B cell (primary cell): ENCODE measurements at regions not wholly inside any gene's neighbourhood (a gene's known extent, or its start where the extent isn't known, plus 50 kb on each side); places are given as distances from the start of the nearest gene placed in this dataset.

Experiments
- ATAC-seq: fragments of 200-7000 bp; cut with Tn5 transposase; one replicate; pipeline ENCODE4 v1.10.0; 2021; ENCODE audit warnings: low read depth, mild to moderate bottlenecking, moderate number of reproducible peaks, moderate library complexity
- CTCF ChIA-PET: fragments of 350-600 bp; sonication (Branson Sonifier 250); formaldehyde crosslinking; loops from one replicate; lab custom pipeline; 2021; ENCODE audit warnings: antibody characterized with exemption, inconsistent platforms; lab: Charles Lee
- POLR2A ChIA-PET: fragments of 350-600 bp; sonication (Branson Sonifier 250); formaldehyde crosslinking; loops from one replicate; lab custom pipeline; 2021; ENCODE audit warnings: antibody characterized with exemption; lab: Charles Lee
- DNase-seq: peaks from one replicate; pipeline ENCODE4 v3.0.0; 2013
- H2AFZ ChIP-seq: 2 replicates; pipeline ENCODE4 v1.6.1; 2012; ENCODE audit warnings: mild to moderate bottlenecking, low read depth, low read length; ENCODE audit not compliant: insufficient read depth, poor library complexity, severe bottlenecking
- H3K27ac ChIP-seq, 2 donors: 1 replicate in 1 of 2; 2 replicates in 1 of 2; pipeline ENCODE4 v1.5.1; 2012 to 2013; ENCODE audit warnings: low read length in 2 of 2, mild to moderate bottlenecking in 2 of 2, moderate library complexity in 1 of 2
- H3K27me3 ChIP-seq, 4 experiments: fragments of 200-600 bp in 1 of 4; sonication (generic) in 1 of 4; replicated peaks in 1 of 4; 1 replicate in 2 of 4; 2 replicates in 2 of 4; pipeline versions ENCODE4 v1.6.1 to v1.7.0; 2013 to 2016; ENCODE audit warnings: low read length in 3 of 4, mild to moderate bottlenecking in 2 of 4, mixed read lengths in 1 of 4, moderate library complexity in 1 of 4; ENCODE audit not compliant: insufficient read depth in 4 of 4, control insufficient read depth in 3 of 4; ENCODE audit errors: control extremely low read depth in 1 of 4
- H3K36me3 ChIP-seq, 2 experiments: replicated peaks in 1 of 2; 1 replicate in 1 of 2; 2 replicates in 1 of 2; pipeline versions ENCODE4 v1.6.1 to v1.7.1; 2013; ENCODE audit warnings: low read length in 1 of 2; ENCODE audit not compliant: insufficient read depth in 2 of 2, control insufficient read depth in 1 of 2; ENCODE audit errors: control extremely low read depth in 1 of 2, extremely low read depth in 1 of 2
- H3K4me1 ChIP-seq, 2 donors: fragments of 200-600 bp in 1 of 2; sonication (generic) in 1 of 2; 1 replicate in 1 of 2; 2 replicates in 1 of 2; pipeline versions ENCODE4 v1.5.1 to v1.6.1; 2013 to 2017; ENCODE audit warnings: low read length in 2 of 2; ENCODE audit not compliant: control insufficient read depth in 2 of 2, insufficient read depth in 2 of 2
- H3K4me2 ChIP-seq: replicated peaks from 2 replicates; pipeline ENCODE3; 2012; ENCODE audit warnings: mild to moderate bottlenecking, low read depth, low read length; ENCODE audit not compliant: poor library complexity, severe bottlenecking
- H3K4me3 ChIP-seq, 5 experiments: fragments of 200-600 bp in 1 of 5; sonication (generic) in 1 of 5; 1 replicate in 3 of 5; 2 replicates in 2 of 5; pipeline versions ENCODE4 v1.5.1 to v1.7.0; 2011 to 2016; ENCODE audit warnings: low read length in 4 of 5, mild to moderate bottlenecking in 4 of 5, low read depth in 2 of 5, control low read depth in 1 of 5, moderate library complexity in 1 of 5; ENCODE audit not compliant: insufficient read depth in 1 of 5; ENCODE audit errors: control extremely low read depth in 1 of 5, extremely low read depth in 1 of 5
- H3K79me2 ChIP-seq: fragments of 200-600 bp; sonication (generic); one replicate; pipeline ENCODE4 v1.6.0; 2016; ENCODE audit warnings: low read length; ENCODE audit not compliant: control insufficient read depth, insufficient read depth
- H3K9ac ChIP-seq: fragments of 200-600 bp; sonication (generic); 2 replicates; pipeline ENCODE4 v1.6.1; 2017; ENCODE audit warnings: mild to moderate bottlenecking, low read length, moderate library complexity
- H3K9me3 ChIP-seq, 3 donors: one replicate each; pipeline versions ENCODE4 v1.6.1 to v1.7.1; 2013; ENCODE audit warnings: low read length in 2 of 3; ENCODE audit not compliant: control insufficient read depth in 2 of 3, insufficient read depth in 1 of 3; ENCODE audit errors: control extremely low read depth in 1 of 3
- H4K20me1 ChIP-seq: 2 replicates; pipeline ENCODE4 v1.6.0; 2012; ENCODE audit warnings: mild to moderate bottlenecking, low read length; ENCODE audit not compliant: insufficient read depth, control insufficient read depth, poor library complexity, severe bottlenecking
- H3K27ac Mint-ChIP-seq: one replicate; pipeline ENCODE4 v1.8.0; 2021; ENCODE audit warnings: mixed read lengths
- H3K27me3 Mint-ChIP-seq: one replicate; pipeline ENCODE4 v1.8.0; 2021; ENCODE audit warnings: mixed read lengths
- H3K4me1 Mint-ChIP-seq: one replicate; pipeline ENCODE4 v1.8.0; 2021; ENCODE audit warnings: mixed read lengths
- H3K4me3 Mint-ChIP-seq: one replicate; pipeline ENCODE4 v1.8.0; 2021; ENCODE audit warnings: mixed read lengths
- H3K9me3 Mint-ChIP-seq: one replicate; pipeline ENCODE4 v1.8.0; 2022; ENCODE audit warnings: mixed read lengths; ENCODE audit not compliant: insufficient read depth
- EZH2 ChIP-seq: IDR thresholded peaks from 2 replicates; pipeline ENCODE4 v1.6.1; 2012; ENCODE audit warnings: borderline replicate concordance, low read depth, mild to moderate bottlenecking, moderate library complexity, low read length; ENCODE audit not compliant: insufficient read depth, poor library complexity, severe bottlenecking
- WGBS: methylation state at CpG from one replicate; pipeline ENCODE4 v1.1.5; 2013; ENCODE audit warnings: missing lambda C conversion rate; ENCODE audit not compliant: insufficient coverage; 5-methylcytosine and 5-hydroxymethylcytosine counted together
- intact Hi-C: fragments of 100-400 bp; cut with micrococcal nuclease; formaldehyde crosslinking; loops from one replicate; pipeline ENCODE4 v1.10.0; 2022
- TF ChIP-seq, protein P1 (sequence below): fragments of 200-600 bp; IDR thresholded peaks from one replicate; pipeline ENCODE4 v1.8.0; 2022; ENCODE audit warnings: antibody characterized with exemption, mild to moderate bottlenecking

- H3K9me3 Mint-ChIP-seq, result peaks cover 6% of the 10 kb centered on the region
- H3K4me1 ChIP-seq, result no peaks in the 10 kb centered on the region
- DNase-seq (no peak), ATAC-seq (no peak)
- intact Hi-C loops, result no loop called here
- H3K36me3 ChIP-seq, result no peaks in the 10 kb centered on the region
- WGBS, result no CpG with 5 or more reads among the region's 4 CpGs
- H3K4me3 Mint-ChIP-seq, result no peak overlapping the region
- peaks cover 0 to 6% (median 5%) of the 10 kb centered on the region in 3 donors for H3K9me3 ChIP-seq
- H3K27me3 ChIP-seq, result no peaks in the 10 kb centered on the region
- POLR2A ChIA-PET, result no interaction called here
- peaks cover 14% of the 10 kb centered on the region for H3K27me3 Mint-ChIP-seq
- no peaks in the 10 kb centered on the region for H3K4me1 Mint-ChIP-seq
- CTCF ChIA-PET, result no interaction called here
- no peaks in the 10 kb centered on the region for H3K79me2 ChIP-seq
- H3K27ac Mint-ChIP-seq, result no peak overlapping the region
- no peak overlapping the region for H3K4me2 ChIP-seq
- no peak overlapping the region for H3K9ac ChIP-seq
- no peak overlapping the region for H2AFZ ChIP-seq
- TF ChIP-seq, protein P1, sequence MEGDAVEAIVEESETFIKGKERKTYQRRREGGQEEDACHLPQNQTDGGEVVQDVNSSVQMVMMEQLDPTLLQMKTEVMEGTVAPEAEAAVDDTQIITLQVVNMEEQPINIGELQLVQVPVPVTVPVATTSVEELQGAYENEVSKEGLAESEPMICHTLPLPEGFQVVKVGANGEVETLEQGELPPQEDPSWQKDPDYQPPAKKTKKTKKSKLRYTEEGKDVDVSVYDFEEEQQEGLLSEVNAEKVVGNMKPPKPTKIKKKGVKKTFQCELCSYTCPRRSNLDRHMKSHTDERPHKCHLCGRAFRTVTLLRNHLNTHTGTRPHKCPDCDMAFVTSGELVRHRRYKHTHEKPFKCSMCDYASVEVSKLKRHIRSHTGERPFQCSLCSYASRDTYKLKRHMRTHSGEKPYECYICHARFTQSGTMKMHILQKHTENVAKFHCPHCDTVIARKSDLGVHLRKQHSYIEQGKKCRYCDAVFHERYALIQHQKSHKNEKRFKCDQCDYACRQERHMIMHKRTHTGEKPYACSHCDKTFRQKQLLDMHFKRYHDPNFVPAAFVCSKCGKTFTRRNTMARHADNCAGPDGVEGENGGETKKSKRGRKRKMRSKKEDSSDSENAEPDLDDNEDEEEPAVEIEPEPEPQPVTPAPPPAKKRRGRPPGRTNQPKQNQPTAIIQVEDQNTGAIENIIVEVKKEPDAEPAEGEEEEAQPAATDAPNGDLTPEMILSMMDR, result no peak
- TF ChIP-seq EZH2, result no peak
- H3K27ac ChIP-seq, result no peak overlapping the region
- H3K4me3 ChIP-seq, result no peak overlapping the region
- H4K20me1 ChIP-seq, result no peaks in the 10 kb centered on the region
Observed at GRCh38 chr9:7347556-7347955, 452.0 kb downstream of the DMAC1 start.

- no peak overlapping the region for H2AFZ ChIP-seq
- H3K4me1 ChIP-seq, result no peaks in the 10 kb centered on the region
- no peaks in the 10 kb centered on the region for H3K36me3 ChIP-seq
- no peaks in the 10 kb centered on the region for H4K20me1 ChIP-seq
- ATAC-seq, result no peak
- H3K27ac Mint-ChIP-seq, result no peak overlapping the region
- CTCF ChIA-PET, result no interaction called here
- no CpG with 5 or more reads among the region's 6 CpGs for WGBS
- peaks cover 7% of the 10 kb centered on the region for H3K27me3 Mint-ChIP-seq
- POLR2A ChIA-PET, result no interaction called here
- peaks cover 0 to 6% (median 5%) of the 10 kb centered on the region in 3 donors for H3K9me3 ChIP-seq
- TF ChIP-seq EZH2, result no peak
- TF ChIP-seq, protein P1, result no peak
- no peak overlapping the region for H3K4me2 ChIP-seq
- H3K27me3 ChIP-seq, result no peaks in the 10 kb centered on the region
- no peak overlapping the region for H3K9ac ChIP-seq
- H3K9me3 Mint-ChIP-seq, result peaks cover 6% of the 10 kb centered on the region
- no peaks in the 10 kb centered on the region for H3K4me1 Mint-ChIP-seq
- H3K4me3 Mint-ChIP-seq, result no peak overlapping the region
- no peak for DNase-seq
- no peaks in the 10 kb centered on the region for H3K79me2 ChIP-seq
- H3K4me3 ChIP-seq, result no peak overlapping the region
- no peak overlapping the region for H3K27ac ChIP-seq
- intact Hi-C loops, result no loop called here
Observed at GRCh38 chr9:7346144-7346543, 453.4 kb downstream of the DMAC1 start.
